HCT116 (cell line): ENCODE measurements at regions not wholly inside any gene's neighbourhood (a gene's known extent, or its start where the extent isn't known, plus 50 kb on each side); places are given as distances from the start of the nearest gene placed in this dataset.

Experiments
- ATAC-seq: fragments of 200-7000 bp; cut with Tn5 transposase; 2 replicates; pipeline ENCODE4 v1.9.1; 2020; ENCODE audit warnings: mild to moderate bottlenecking, moderate library complexity
- BruUV-seq: library from RNA; stranded (reverse); fragments of 400-500 nt; replicated peaks from 2 replicates; lab custom pipeline; 2021; lab: Mats Ljungman, UMichigan
- CTCF ChIA-PET: fragments of 300-600 bp; sonication (Branson Sonifier 250); formaldehyde crosslinking; loops from one replicate; lab custom pipeline; 2021; ENCODE audit warnings: antibody characterized with exemption; lab: Charles Lee
- POLR2A ChIA-PET: fragments of 300-600, 350-600 bp; sonication (Branson Sonifier 250); formaldehyde crosslinking; loops from one replicate; lab custom pipeline; 2021; ENCODE audit warnings: antibody characterized with exemption; lab: Charles Lee
- RAD21 ChIA-PET, 2 experiments: fragments of 300-600 bp; sonication (Branson Sonifier 250); formaldehyde crosslinking; loops; one replicate each; lab custom pipeline; 2023; ENCODE audit warnings: low total read pairs in 2 of 2; ENCODE audit not compliant: uncharacterized antibody in 2 of 2, unreplicated experiment in 2 of 2, low non-redundant PET in 1 of 2; lab: Charles Lee
- DNase-seq: peaks from one replicate; pipeline ENCODE4 v3.0.0-alpha.2; 2010; ENCODE audit warnings: low read depth, low spot score
- H2AFZ ChIP-seq: fragments of 200-600 bp; shearing (Covaris generic), sonication (generic); 2 replicates; pipeline ENCODE4 v1.6.1; 2017; ENCODE audit warnings: low read depth, mixed run types, mixed read lengths, antibody characterized with exemption, low read length; ENCODE audit not compliant: poor library complexity, severe bottlenecking
- H3K27ac ChIP-seq: 2 replicates; pipeline ENCODE4 v1.5.1; 2012; ENCODE audit warnings: low read depth, low read length
- H3K27me3 ChIP-seq: fragments of 200-600 bp; sonication (generic); 2 replicates; pipeline ENCODE4 v1.6.1; 2016; ENCODE audit warnings: mixed run types, low read length, mixed read lengths; ENCODE audit not compliant: insufficient read depth
- H3K36me3 ChIP-seq, 2 experiments: fragments of 200-500 bp in 1 of 2; fragments of 200-600 bp in 1 of 2; sonication (Bioruptor generic) in 1 of 2; sonication (generic) in 1 of 2; 2 replicates each; pipeline versions ENCODE4 v1.5.1 to v1.6.1; 2014 to 2016; ENCODE audit warnings: low read length in 2 of 2, inconsistent platforms in 1 of 2, mixed read lengths in 1 of 2, mixed run types in 1 of 2; ENCODE audit not compliant: insufficient read depth in 2 of 2, control insufficient read depth in 1 of 2
- H3K4me1 ChIP-seq, 2 experiments: fragments of 200-600 bp in 1 of 2; sonication (generic) in 1 of 2; 2 replicates each; pipeline versions ENCODE4 v1.5.1 to v1.6.1; 2012 to 2017; ENCODE audit warnings: low read length in 2 of 2, inconsistent platforms in 1 of 2, mild to moderate bottlenecking in 1 of 2, mixed read lengths in 1 of 2, mixed run types in 1 of 2, moderate library complexity in 1 of 2; ENCODE audit not compliant: insufficient read depth in 2 of 2, control insufficient read depth in 1 of 2
- H3K4me2 ChIP-seq: fragments of 200-600 bp; sonication (generic); 2 replicates; pipeline ENCODE4 v1.6.1; 2017; ENCODE audit warnings: mixed run types, low read length, mixed read lengths
- H3K4me3 ChIP-seq, 2 experiments: fragments of 200-600 bp in 1 of 2; sonication (generic) in 1 of 2; replicated peaks in 1 of 2; 2 replicates each; pipeline ENCODE4 v1.5.1; 2011 to 2016; ENCODE audit warnings: low read length in 2 of 2, control low read depth in 1 of 2, low read depth in 1 of 2, mild to moderate bottlenecking in 1 of 2, mixed read lengths in 1 of 2, mixed run types in 1 of 2
- H3K79me2 ChIP-seq: fragments of 200-600 bp; sonication (generic); 2 replicates; pipeline ENCODE4 v1.6.1; 2017; ENCODE audit warnings: mild to moderate bottlenecking, mixed run types, low read length, moderate library complexity, mixed read lengths; ENCODE audit not compliant: insufficient read depth
- H3K9ac ChIP-seq: fragments of 200-600 bp; sonication (generic); 2 replicates; pipeline ENCODE4 v1.6.1; 2016; ENCODE audit warnings: low read length, mixed read lengths
- H3K9me2 ChIP-seq: fragments of 200-600 bp; sonication (generic), shearing (Covaris generic); 2 replicates; pipeline ENCODE4 v1.6.1; 2017; ENCODE audit warnings: mixed run types, mild to moderate bottlenecking, moderate library complexity; ENCODE audit not compliant: insufficient read depth
- H3K9me3 ChIP-seq, 2 experiments: fragments of 200-500 bp in 1 of 2; fragments of 200-600 bp in 1 of 2; sonication (Bioruptor generic) in 1 of 2; sonication (generic) in 1 of 2; 2 replicates each; pipeline ENCODE4 v1.6.1; 2014 to 2017; ENCODE audit warnings: low read length in 2 of 2, mixed read lengths in 2 of 2, inconsistent platforms in 1 of 2, low read depth in 1 of 2, mild to moderate bottlenecking in 1 of 2, mixed run types in 1 of 2, moderate library complexity in 1 of 2; ENCODE audit not compliant: control insufficient read depth in 1 of 2, insufficient read depth in 1 of 2
- H4K20me1 ChIP-seq: fragments of 200-600 bp; sonication (generic), shearing (Covaris generic); 2 replicates; pipeline ENCODE4 v1.6.1; 2017; ENCODE audit warnings: mixed run types, mild to moderate bottlenecking, moderate library complexity; ENCODE audit not compliant: insufficient read depth
- EGR1 ChIP-seq: IDR thresholded peaks from 2 replicates; pipeline ENCODE4 v1.6.1; 2012; ENCODE audit warnings: low read depth
- FOSL1 ChIP-seq: IDR thresholded peaks from 2 replicates; pipeline ENCODE4 v1.6.1; 2012; ENCODE audit warnings: low read depth
- intact Hi-C: fragments of 100-400 bp; cut with micrococcal nuclease; formaldehyde crosslinking; loops from 2 replicates; pipeline ENCODE4 v1.10.0; 2022
- TF ChIP-seq, protein P1 (sequence below): IDR thresholded peaks from 2 replicates; pipeline ENCODE4 v1.6.1; 2012; ENCODE audit warnings: low read depth
- TF ChIP-seq, protein P2 (sequence below): IDR thresholded peaks from 2 replicates; pipeline ENCODE4 v1.6.1; 2012

DNA sequence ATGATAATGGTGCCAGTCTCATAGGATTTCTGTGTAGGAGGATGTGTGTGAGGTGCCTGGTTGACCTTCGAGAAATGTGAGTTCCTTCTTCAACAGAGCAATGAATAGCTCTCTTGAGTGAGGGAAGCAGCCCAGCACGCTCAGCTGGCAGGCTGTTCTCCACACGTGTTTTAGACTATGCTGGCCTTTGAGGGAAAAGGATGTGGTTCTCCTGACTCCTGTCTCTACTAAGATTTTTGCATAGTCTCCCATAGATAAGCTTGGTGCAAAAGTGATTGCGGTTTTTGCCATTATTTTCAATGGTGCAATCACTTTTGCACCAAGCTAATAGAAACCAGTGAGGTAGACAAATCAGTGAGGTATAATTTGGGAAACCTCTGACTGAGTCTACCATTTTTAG, 284.1 kb downstream of the SLC4A3 start (continued):
- TF ChIP-seq, protein P1, sequence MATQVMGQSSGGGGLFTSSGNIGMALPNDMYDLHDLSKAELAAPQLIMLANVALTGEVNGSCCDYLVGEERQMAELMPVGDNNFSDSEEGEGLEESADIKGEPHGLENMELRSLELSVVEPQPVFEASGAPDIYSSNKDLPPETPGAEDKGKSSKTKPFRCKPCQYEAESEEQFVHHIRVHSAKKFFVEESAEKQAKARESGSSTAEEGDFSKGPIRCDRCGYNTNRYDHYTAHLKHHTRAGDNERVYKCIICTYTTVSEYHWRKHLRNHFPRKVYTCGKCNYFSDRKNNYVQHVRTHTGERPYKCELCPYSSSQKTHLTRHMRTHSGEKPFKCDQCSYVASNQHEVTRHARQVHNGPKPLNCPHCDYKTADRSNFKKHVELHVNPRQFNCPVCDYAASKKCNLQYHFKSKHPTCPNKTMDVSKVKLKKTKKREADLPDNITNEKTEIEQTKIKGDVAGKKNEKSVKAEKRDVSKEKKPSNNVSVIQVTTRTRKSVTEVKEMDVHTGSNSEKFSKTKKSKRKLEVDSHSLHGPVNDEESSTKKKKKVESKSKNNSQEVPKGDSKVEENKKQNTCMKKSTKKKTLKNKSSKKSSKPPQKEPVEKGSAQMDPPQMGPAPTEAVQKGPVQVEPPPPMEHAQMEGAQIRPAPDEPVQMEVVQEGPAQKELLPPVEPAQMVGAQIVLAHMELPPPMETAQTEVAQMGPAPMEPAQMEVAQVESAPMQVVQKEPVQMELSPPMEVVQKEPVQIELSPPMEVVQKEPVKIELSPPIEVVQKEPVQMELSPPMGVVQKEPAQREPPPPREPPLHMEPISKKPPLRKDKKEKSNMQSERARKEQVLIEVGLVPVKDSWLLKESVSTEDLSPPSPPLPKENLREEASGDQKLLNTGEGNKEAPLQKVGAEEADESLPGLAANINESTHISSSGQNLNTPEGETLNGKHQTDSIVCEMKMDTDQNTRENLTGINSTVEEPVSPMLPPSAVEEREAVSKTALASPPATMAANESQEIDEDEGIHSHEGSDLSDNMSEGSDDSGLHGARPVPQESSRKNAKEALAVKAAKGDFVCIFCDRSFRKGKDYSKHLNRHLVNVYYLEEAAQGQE: no peak

DNA sequence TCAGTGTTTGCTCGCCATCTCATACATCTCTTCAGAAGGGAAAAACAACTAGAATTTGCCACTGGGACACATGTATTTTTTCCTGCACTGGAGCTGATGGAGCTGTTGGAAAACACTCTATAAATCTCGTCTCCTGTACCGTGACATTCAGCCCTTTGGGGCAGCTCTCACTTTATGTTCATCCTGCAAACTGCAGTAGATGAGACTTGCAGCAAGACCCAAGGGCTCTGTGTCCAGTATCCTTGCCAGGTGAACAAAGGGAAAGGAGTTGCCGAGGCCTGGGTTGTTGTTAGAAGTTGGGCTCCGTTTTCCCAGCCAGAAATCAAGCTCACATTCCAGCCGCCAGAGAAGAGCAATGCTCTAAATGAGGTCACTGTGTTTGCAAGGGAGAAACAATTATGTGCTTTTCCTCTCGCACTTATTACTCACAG, 285.1 kb downstream of the SLC4A3 start:
- H3K4me1 ChIP-seq: no peaks in the 10 kb centered on the region
- CTCF ChIA-PET: no interaction called here
- no peak overlapping the region for H3K4me2 ChIP-seq
- intact Hi-C loops: no loop called here
- POLR2A ChIA-PET: no interaction called here
- no peaks in the 10 kb centered on the region for H3K9me2 ChIP-seq
- H3K9me3 ChIP-seq: no peaks in the 10 kb centered on the region
- DNase-seq: no peak
- ATAC-seq: no peak
- H2AFZ ChIP-seq: no peak overlapping the region
- no peaks in the 10 kb centered on the region for H3K79me2 ChIP-seq
- no peak overlapping the region for H3K4me3 ChIP-seq
- no TSS peak for BruUV-seq
- RAD21 ChIA-PET: no interaction called here
- TF ChIP-seq FOSL1 (no peak), EGR1 (no peak)
- TF ChIP-seq, protein P2, sequence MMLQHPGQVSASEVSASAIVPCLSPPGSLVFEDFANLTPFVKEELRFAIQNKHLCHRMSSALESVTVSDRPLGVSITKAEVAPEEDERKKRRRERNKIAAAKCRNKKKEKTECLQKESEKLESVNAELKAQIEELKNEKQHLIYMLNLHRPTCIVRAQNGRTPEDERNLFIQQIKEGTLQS: no peak
- TF ChIP-seq, all 23 proteins: peak for 0
- Histone ChIP-seq H3K27ac (no peak overlapping the region), H3K9ac (no peak overlapping the region), H3K36me3 (peaks cover 6 to 7% of the 10 kb centered on the region in 2 experiments; a peak in 1 of 4 replicates), H3K27me3 (no peaks in the 10 kb centered on the region), H4K20me1 (no peaks in the 10 kb centered on the region)
